GM23338 (cell line): ENCODE measurements at regions not wholly inside any gene's neighbourhood (a gene's known extent, or its start where the extent isn't known, plus 50 kb on each side); places are given as distances from the start of the nearest gene placed in this dataset.

Source experiments
- ATAC-seq: fragments of 200-7000 bp; cut with Tn5 transposase; 3 replicates; pipeline ENCODE4 v1.9.1; 2020
- DNase-seq: peaks from one replicate; pipeline ENCODE4 v3.0.0-alpha.2; 2015; ENCODE audit warnings: low spot score
- H2AFZ ChIP-seq: fragments of 200-600 bp; sonication (generic); 2 replicates; pipeline ENCODE4 v1.8.0; 2016; ENCODE audit warnings: antibody characterized with exemption, mild to moderate bottlenecking, moderate library complexity
- H3F3A ChIP-seq: fragments of 200-600 bp; sonication (generic); replicated peaks from 2 replicates; pipeline ENCODE4 v1.8.0; 2017; ENCODE audit warnings: antibody characterized with exemption, mixed run types, low read depth
- H3K27ac ChIP-seq: fragments of 200-600 bp; sonication (generic); 2 replicates; pipeline ENCODE4 v1.6.1; 2016; ENCODE audit warnings: low read depth
- H3K27me3 ChIP-seq: fragments of 200-600 bp; sonication (generic); 2 replicates; pipeline ENCODE4 v1.8.0; 2016; ENCODE audit warnings: mild to moderate bottlenecking, mixed run types, moderate library complexity; ENCODE audit not compliant: insufficient read depth
- H3K36me3 ChIP-seq: fragments of 200-600 bp; sonication (generic); 2 replicates; pipeline ENCODE4 v1.8.0; 2016; ENCODE audit warnings: mild to moderate bottlenecking; ENCODE audit not compliant: insufficient read depth
- H3K4me1 ChIP-seq: fragments of 200-600 bp; sonication (generic); 2 replicates; pipeline ENCODE4 v1.8.0; 2016; ENCODE audit warnings: mild to moderate bottlenecking, moderate library complexity; ENCODE audit not compliant: insufficient read depth
- H3K4me2 ChIP-seq: fragments of 200-600 bp; sonication (generic); 2 replicates; pipeline ENCODE4 v1.7.1; 2017; ENCODE audit warnings: mixed run types
- H3K4me3 ChIP-seq: fragments of 200-600 bp; sonication (generic); 2 replicates; pipeline ENCODE4 v1.6.1; 2016; ENCODE audit warnings: mixed run types
- H3K79me2 ChIP-seq: fragments of 200-600 bp; sonication (generic); replicated peaks from 2 replicates; pipeline ENCODE4 v1.8.0; 2017; ENCODE audit warnings: mild to moderate bottlenecking; ENCODE audit not compliant: insufficient read depth
- H3K9me2 ChIP-seq: fragments of 200-600 bp; sonication (generic); 2 replicates; pipeline ENCODE4 v1.8.0; 2017; ENCODE audit not compliant: insufficient read depth
- H4K20me1 ChIP-seq: fragments of 200-600 bp; sonication (generic); replicated peaks from 2 replicates; pipeline ENCODE4 v1.8.0; 2017; ENCODE audit warnings: mild to moderate bottlenecking; ENCODE audit not compliant: insufficient read depth
- H3K27ac Mint-ChIP-seq: 2 replicates; pipeline ENCODE4 v1.8.0; 2020; ENCODE audit warnings: inconsistent platforms, mild to moderate bottlenecking, moderate library complexity, mixed read lengths
- H3K27me3 Mint-ChIP-seq: 3 replicates; pipeline ENCODE4 v1.8.0; 2022; ENCODE audit warnings: low read depth, mild to moderate bottlenecking, moderate library complexity, mixed read lengths, inconsistent platforms; ENCODE audit not compliant: insufficient read depth, poor library complexity
- H3K36me3 Mint-ChIP-seq: 3 replicates; pipeline ENCODE4 v1.8.0; 2021; ENCODE audit warnings: low read depth, mild to moderate bottlenecking, inconsistent platforms, moderate library complexity, mixed read lengths
- H3K4me1 Mint-ChIP-seq: 3 replicates; pipeline ENCODE4 v1.8.0; 2020; ENCODE audit warnings: mild to moderate bottlenecking, inconsistent platforms, mixed read lengths
- H3K4me3 Mint-ChIP-seq: 3 replicates; pipeline ENCODE4 v1.8.0; 2021; ENCODE audit warnings: moderate library complexity, mild to moderate bottlenecking, inconsistent platforms, mixed read lengths
- H3K9me3 Mint-ChIP-seq: 3 replicates; pipeline ENCODE4 v1.8.0; 2020; ENCODE audit warnings: moderate library complexity, mild to moderate bottlenecking, inconsistent platforms, mixed read lengths
- EZH2phosphoT487 ChIP-seq: fragments of 200-600 bp; sonication (generic); IDR thresholded peaks from one replicate; pipeline ENCODE4 v1.8.1; 2018; ENCODE audit warnings: antibody characterized with exemption; ENCODE audit not compliant: unreplicated experiment
- NANOG ChIP-seq: IDR thresholded peaks from 2 replicates; pipeline ENCODE4 v1.6.1; 2016; ENCODE audit warnings: antibody characterized with exemption, borderline replicate concordance
- POLR2AphosphoS5 ChIP-seq: IDR thresholded peaks from 2 replicates; pipeline ENCODE4 v1.6.1; 2016; ENCODE audit warnings: antibody characterized with exemption, low read depth
- ZNF331 ChIP-seq: fragments of 250-450 bp; sonication (Bioruptor Pico); IDR thresholded peaks from 2 replicates; pipeline ENCODE4 v1.5.0; 2020; ENCODE audit warnings: low read depth, mild to moderate bottlenecking, moderate library complexity
- TF ChIP-seq, protein P1 (sequence below): fragments of 250-450 bp; sonication (Bioruptor Pico); IDR thresholded peaks from 2 replicates; pipeline ENCODE4 v1.5.0; 2020; ENCODE audit warnings: mild to moderate bottlenecking, moderate library complexity
- TF ChIP-seq, protein P2 (sequence below): IDR thresholded peaks from one replicate; pipeline ENCODE4 v1.6.1; 2018; ENCODE audit warnings: antibody characterized with exemption; ENCODE audit not compliant: unreplicated experiment
- TF ChIP-seq, protein P3 (sequence below), 2 experiments: fragments of 200-600 bp in 1 of 2; sonication (generic) in 1 of 2; conservative IDR thresholded peaks; 2 replicates each; pipeline versions ENCODE4 v1.5.1 to v1.6.1; 2016 to 2017; ENCODE audit warnings: antibody characterized with exemption in 2 of 2, low read depth in 2 of 2, mild to moderate bottlenecking in 2 of 2, moderate library complexity in 1 of 2
- TF ChIP-seq, protein P4 (sequence below): IDR thresholded peaks from 2 replicates; pipeline ENCODE4 v1.6.1; 2016; ENCODE audit warnings: antibody characterized with exemption

DNA sequence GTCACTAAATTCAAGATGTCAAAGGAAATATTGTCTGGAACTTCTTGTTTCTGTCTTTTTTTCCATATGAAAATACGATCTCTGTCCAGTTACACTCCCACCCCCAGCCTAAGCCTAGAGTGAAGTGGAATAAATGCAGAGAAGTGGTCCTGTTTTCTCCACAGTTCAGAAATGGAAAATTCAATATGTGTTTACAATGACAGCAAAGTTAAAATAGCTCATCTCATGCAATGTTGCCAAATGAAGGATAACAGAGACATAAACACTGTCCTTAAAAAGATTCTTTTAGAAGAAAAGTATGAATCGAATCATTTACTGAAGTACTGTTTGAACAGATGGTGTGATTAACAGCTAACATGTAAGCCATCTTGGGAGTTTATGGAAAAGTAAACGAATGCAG is 160.8 kb upstream of the STK26 start:
- Mint-ChIP-seq H3K4me1 (no peaks in the 10 kb centered on the region), H3K9me3 (no peaks in the 10 kb centered on the region; the same call in 2 of the 3 replicates), H3K4me3 (no peak overlapping the region), H3K27me3 (no peaks in the 10 kb centered on the region), H3K27ac (no peak overlapping the region), H3K36me3 (no peaks in the 10 kb centered on the region)
- Histone ChIP-seq H3K4me1 (no peaks in the 10 kb centered on the region), H3K36me3 (no peaks in the 10 kb centered on the region), H3K4me2 (no peak overlapping the region), H2AFZ (no peak overlapping the region), H3K79me2 (no peaks in the 10 kb centered on the region), H4K20me1 (no peaks in the 10 kb centered on the region), H3K27ac (no peak overlapping the region), H3F3A (no peaks in the 10 kb centered on the region), H3K27me3 (no peaks in the 10 kb centered on the region), H3K4me3 (no peak overlapping the region), H3K9me2 (no peaks in the 10 kb centered on the region)
- no peak for ATAC-seq
- DNase-seq, result no peak
- no peak for TF ChIP-seq ZNF331 (CRISPR knock-in tag)
- TF ChIP-seq, protein P1, sequence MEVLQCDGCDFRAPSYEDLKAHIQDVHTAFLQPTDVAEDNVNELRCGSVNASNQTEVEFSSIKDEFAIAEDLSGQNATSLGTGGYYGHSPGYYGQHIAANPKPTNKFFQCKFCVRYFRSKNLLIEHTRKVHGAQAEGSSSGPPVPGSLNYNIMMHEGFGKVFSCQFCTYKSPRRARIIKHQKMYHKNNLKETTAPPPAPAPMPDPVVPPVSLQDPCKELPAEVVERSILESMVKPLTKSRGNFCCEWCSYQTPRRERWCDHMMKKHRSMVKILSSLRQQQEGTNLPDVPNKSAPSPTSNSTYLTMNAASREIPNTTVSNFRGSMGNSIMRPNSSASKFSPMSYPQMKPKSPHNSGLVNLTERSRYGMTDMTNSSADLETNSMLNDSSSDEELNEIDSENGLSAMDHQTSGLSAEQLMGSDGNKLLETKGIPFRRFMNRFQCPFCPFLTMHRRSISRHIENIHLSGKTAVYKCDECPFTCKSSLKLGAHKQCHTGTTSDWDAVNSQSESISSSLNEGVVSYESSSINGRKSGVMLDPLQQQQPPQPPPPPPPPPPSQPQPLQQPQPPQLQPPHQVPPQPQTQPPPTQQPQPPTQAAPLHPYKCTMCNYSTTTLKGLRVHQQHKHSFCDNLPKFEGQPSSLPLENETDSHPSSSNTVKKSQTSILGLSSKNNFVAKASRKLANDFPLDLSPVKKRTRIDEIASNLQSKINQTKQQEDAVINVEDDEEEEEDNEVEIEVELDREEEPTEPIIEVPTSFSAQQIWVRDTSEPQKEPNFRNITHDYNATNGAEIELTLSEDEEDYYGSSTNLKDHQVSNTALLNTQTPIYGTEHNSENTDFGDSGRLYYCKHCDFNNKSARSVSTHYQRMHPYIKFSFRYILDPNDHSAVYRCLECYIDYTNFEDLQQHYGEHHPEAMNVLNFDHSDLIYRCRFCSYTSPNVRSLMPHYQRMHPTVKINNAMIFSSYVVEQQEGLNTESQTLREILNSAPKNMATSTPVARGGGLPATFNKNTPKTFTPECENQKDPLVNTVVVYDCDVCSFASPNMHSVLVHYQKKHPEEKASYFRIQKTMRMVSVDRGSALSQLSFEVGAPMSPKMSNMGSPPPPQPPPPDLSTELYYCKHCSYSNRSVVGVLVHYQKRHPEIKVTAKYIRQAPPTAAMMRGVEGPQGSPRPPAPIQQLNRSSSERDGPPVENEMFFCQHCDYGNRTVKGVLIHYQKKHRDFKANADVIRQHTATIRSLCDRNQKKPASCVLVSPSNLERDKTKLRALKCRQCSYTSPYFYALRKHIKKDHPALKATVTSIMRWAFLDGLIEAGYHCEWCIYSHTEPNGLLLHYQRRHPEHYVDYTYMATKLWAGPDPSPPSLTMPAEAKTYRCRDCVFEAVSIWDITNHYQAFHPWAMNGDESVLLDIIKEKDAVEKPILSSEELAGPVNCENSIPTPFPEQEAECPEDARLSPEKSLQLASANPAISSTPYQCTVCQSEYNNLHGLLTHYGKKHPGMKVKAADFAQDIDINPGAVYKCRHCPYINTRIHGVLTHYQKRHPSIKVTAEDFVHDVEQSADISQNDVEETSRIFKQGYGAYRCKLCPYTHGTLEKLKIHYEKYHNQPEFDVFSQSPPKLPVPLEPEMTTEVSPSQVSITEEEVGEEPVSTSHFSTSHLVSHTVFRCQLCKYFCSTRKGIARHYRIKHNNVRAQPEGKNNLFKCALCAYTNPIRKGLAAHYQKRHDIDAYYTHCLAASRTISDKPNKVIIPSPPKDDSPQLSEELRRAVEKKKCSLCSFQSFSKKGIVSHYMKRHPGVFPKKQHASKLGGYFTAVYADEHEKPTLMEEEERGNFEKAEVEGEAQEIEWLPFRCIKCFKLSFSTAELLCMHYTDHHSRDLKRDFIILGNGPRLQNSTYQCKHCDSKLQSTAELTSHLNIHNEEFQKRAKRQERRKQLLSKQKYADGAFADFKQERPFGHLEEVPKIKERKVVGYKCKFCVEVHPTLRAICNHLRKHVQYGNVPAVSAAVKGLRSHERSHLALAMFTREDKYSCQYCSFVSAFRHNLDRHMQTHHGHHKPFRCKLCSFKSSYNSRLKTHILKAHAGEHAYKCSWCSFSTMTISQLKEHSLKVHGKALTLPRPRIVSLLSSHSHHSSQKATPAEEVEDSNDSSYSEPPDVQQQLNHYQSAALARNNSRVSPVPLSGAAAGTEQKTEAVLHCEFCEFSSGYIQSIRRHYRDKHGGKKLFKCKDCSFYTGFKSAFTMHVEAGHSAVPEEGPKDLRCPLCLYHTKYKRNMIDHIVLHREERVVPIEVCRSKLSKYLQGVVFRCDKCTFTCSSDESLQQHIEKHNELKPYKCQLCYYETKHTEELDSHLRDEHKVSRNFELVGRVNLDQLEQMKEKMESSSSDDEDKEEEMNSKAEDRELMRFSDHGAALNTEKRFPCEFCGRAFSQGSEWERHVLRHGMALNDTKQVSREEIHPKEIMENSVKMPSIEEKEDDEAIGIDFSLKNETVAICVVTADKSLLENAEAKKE (CRISPR knock-in tag), result no peak
- no peak for TF ChIP-seq EZH2phosphoT487
- TF ChIP-seq POLR2AphosphoS5, result no peak
- TF ChIP-seq, protein P2, sequence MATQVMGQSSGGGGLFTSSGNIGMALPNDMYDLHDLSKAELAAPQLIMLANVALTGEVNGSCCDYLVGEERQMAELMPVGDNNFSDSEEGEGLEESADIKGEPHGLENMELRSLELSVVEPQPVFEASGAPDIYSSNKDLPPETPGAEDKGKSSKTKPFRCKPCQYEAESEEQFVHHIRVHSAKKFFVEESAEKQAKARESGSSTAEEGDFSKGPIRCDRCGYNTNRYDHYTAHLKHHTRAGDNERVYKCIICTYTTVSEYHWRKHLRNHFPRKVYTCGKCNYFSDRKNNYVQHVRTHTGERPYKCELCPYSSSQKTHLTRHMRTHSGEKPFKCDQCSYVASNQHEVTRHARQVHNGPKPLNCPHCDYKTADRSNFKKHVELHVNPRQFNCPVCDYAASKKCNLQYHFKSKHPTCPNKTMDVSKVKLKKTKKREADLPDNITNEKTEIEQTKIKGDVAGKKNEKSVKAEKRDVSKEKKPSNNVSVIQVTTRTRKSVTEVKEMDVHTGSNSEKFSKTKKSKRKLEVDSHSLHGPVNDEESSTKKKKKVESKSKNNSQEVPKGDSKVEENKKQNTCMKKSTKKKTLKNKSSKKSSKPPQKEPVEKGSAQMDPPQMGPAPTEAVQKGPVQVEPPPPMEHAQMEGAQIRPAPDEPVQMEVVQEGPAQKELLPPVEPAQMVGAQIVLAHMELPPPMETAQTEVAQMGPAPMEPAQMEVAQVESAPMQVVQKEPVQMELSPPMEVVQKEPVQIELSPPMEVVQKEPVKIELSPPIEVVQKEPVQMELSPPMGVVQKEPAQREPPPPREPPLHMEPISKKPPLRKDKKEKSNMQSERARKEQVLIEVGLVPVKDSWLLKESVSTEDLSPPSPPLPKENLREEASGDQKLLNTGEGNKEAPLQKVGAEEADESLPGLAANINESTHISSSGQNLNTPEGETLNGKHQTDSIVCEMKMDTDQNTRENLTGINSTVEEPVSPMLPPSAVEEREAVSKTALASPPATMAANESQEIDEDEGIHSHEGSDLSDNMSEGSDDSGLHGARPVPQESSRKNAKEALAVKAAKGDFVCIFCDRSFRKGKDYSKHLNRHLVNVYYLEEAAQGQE, result no peak
- no peak for TF ChIP-seq NANOG
- TF ChIP-seq, protein P3, sequence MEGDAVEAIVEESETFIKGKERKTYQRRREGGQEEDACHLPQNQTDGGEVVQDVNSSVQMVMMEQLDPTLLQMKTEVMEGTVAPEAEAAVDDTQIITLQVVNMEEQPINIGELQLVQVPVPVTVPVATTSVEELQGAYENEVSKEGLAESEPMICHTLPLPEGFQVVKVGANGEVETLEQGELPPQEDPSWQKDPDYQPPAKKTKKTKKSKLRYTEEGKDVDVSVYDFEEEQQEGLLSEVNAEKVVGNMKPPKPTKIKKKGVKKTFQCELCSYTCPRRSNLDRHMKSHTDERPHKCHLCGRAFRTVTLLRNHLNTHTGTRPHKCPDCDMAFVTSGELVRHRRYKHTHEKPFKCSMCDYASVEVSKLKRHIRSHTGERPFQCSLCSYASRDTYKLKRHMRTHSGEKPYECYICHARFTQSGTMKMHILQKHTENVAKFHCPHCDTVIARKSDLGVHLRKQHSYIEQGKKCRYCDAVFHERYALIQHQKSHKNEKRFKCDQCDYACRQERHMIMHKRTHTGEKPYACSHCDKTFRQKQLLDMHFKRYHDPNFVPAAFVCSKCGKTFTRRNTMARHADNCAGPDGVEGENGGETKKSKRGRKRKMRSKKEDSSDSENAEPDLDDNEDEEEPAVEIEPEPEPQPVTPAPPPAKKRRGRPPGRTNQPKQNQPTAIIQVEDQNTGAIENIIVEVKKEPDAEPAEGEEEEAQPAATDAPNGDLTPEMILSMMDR (conservative IDR thresholded peaks at IDR 0.05; ENCODE audit: low read depth in 2 of 2), result no peak
- TF ChIP-seq, protein P4, sequence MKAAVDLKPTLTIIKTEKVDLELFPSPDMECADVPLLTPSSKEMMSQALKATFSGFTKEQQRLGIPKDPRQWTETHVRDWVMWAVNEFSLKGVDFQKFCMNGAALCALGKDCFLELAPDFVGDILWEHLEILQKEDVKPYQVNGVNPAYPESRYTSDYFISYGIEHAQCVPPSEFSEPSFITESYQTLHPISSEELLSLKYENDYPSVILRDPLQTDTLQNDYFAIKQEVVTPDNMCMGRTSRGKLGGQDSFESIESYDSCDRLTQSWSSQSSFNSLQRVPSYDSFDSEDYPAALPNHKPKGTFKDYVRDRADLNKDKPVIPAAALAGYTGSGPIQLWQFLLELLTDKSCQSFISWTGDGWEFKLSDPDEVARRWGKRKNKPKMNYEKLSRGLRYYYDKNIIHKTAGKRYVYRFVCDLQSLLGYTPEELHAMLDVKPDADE, result no peak
